ENCODE measurements at regions not wholly inside any gene's neighbourhood (a gene's known extent, or its start where the extent isn't known, plus 50 kb on each side); places are given as distances from the start of the nearest gene placed in this dataset.
"Not testable (repeated sequence)": the region's sequence is repeated elsewhere in the genome, so short reads cannot be mapped to it uniquely, and the experiment has no call there.

DNA sequence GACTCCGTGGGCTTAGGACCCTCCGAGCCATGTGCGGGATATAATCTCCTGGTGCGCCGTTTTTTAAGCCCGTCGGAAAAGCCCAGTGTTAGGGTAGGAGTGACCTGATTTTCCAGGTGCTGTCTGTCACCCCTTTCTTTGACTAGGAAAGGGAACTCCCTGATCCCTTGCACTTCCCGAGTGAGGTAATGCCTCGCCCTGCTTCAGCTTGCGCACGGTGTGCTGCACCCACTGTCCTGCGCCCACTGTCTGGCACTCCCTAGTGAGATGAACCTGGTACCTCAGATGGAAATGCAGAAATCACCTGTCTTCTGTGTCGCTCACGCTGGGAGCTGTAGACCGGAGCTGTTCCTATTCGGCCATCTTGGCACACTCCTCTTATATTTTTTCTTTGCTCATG lies 95.1 kb upstream of the FRMD4B start:
- not testable (repeated sequence) for H3K27ac ChIP-seq (ENCODE audit: low read depth, low read length); H3K4me3 ChIP-seq (ENCODE audit: low read depth in 1 of 2, low read length in 2 of 2); H3K27me3 ChIP-seq (ENCODE audit: control insufficient read depth in 1 of 2, insufficient read depth in 2 of 2, low read length in 2 of 2); H3K9ac ChIP-seq (ENCODE audit: low read depth in 1 of 2, low read length in 2 of 2); H3K4me1 ChIP-seq (ENCODE audit: control insufficient read depth in 1 of 2, insufficient read depth in 2 of 2, low read length in 2 of 2); H3K9me3 ChIP-seq (ENCODE audit: control insufficient read depth in 1 of 2, low read length in 2 of 2); H3K36me3 ChIP-seq (ENCODE audit: control insufficient read depth in 1 of 2, insufficient read depth in 2 of 2, low read length in 2 of 2)

DNA sequence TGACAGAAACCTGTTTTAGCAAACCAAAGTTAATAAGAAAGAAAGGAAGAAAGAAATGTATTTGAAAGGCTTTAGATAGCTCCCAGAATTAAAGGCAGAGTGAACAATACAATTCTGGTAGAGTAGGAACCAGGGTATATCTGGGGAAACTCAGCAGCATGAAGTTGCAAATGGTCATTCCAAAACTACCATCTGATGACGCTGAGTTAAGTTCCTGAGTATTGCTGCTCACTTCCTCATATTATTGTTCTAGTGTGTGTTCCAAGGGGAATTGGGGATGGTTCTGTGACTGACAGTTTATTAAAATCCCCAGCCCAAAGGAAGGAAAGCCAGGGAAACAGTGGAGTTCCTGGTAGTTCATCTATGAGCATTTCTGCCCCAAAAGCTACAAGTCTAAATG lies 88.3 kb upstream of the FRMD4B start:
- H3K9me3 ChIP-seq (ENCODE audit: control insufficient read depth in 1 of 2, low read length in 2 of 2), result peaks cover 0 to 4% of the 10 kb centered on the region in 2 donors
- no peak overlapping the region for H3K9ac ChIP-seq (ENCODE audit: low read depth in 1 of 2, low read length in 2 of 2)
- no peak overlapping the region for H3K27ac ChIP-seq (ENCODE audit: low read depth, low read length)
- no peak overlapping the region for H3K4me3 ChIP-seq (ENCODE audit: low read depth in 1 of 2, low read length in 2 of 2)
- no peaks in the 10 kb centered on the region for H3K27me3 ChIP-seq (ENCODE audit: control insufficient read depth in 1 of 2, insufficient read depth in 2 of 2, low read length in 2 of 2)
- no peaks in the 10 kb centered on the region for H3K36me3 ChIP-seq (ENCODE audit: control insufficient read depth in 1 of 2, insufficient read depth in 2 of 2, low read length in 2 of 2)
- H3K4me1 ChIP-seq (ENCODE audit: control insufficient read depth in 1 of 2, insufficient read depth in 2 of 2, low read length in 2 of 2), result no peaks in the 10 kb centered on the region

DNA sequence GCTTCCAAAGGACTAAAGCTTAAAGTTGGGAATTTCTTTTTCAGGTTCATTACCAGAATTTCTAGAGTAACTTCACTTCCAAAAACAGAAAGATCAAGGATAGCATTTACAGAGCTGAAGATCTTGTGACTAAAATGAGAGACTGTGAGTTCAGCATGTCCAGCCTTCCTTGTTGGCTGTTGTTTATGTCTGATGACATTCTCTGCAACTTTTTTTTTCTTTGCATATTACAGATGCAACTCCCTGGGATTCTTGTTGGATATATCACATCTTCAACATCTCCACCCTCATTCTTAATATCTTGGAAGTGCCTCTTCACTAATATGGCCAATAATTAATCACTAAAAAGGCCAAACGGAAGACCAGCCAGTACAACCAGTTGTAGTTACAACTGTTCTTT lies 86.2 kb upstream of the FRMD4B start:
- Histone ChIP-seq H3K4me3 (ENCODE audit: low read depth in 1 of 2, low read length in 2 of 2) (no peak overlapping the region), H3K4me1 (ENCODE audit: control insufficient read depth in 1 of 2, insufficient read depth in 2 of 2, low read length in 2 of 2) (no peaks in the 10 kb centered on the region), H3K9ac (ENCODE audit: low read depth in 1 of 2, low read length in 2 of 2) (no peak overlapping the region), H3K9me3 (ENCODE audit: control insufficient read depth in 1 of 2, low read length in 2 of 2) (peaks cover 0 to 4% of the 10 kb centered on the region in 2 donors), H3K27ac (ENCODE audit: low read depth, low read length) (no peak overlapping the region), H3K36me3 (ENCODE audit: control insufficient read depth in 1 of 2, insufficient read depth in 2 of 2, low read length in 2 of 2) (no peaks in the 10 kb centered on the region), H3K27me3 (ENCODE audit: control insufficient read depth in 1 of 2, insufficient read depth in 2 of 2, low read length in 2 of 2) (no peaks in the 10 kb centered on the region)

DNA sequence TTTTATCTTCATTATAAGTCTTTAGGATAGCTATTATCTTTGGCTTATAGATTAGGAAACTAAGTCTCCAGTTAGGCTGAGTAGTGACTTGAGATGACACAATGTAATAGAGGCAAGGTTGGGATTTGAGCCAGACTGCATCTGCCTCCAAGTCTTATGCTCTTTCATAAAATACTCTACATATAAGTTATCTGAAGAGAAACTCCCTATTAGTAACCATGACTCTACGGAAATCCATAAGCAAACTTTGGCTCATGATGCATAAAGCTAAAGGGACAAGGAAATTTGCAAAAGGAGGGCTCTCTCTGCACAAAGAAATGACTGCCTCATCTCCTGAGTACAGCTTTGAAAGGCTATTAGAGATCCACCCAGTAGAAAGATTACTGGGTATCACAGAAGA lies 77.6 kb upstream of the FRMD4B start:
- Histone ChIP-seq H3K9me3 (ENCODE audit: control insufficient read depth in 1 of 2, low read length in 2 of 2) (no peaks in the 10 kb centered on the region), H3K4me1 (ENCODE audit: control insufficient read depth in 1 of 2, insufficient read depth in 2 of 2, low read length in 2 of 2) (no peaks in the 10 kb centered on the region), H3K36me3 (ENCODE audit: control insufficient read depth in 1 of 2, insufficient read depth in 2 of 2, low read length in 2 of 2) (no peaks in the 10 kb centered on the region), H3K9ac (ENCODE audit: low read depth in 1 of 2, low read length in 2 of 2) (no peak overlapping the region), H3K4me3 (ENCODE audit: low read depth in 1 of 2, low read length in 2 of 2) (no peak overlapping the region), H3K27me3 (ENCODE audit: control insufficient read depth in 1 of 2, insufficient read depth in 2 of 2, low read length in 2 of 2) (no peaks in the 10 kb centered on the region), H3K27ac (ENCODE audit: low read depth, low read length) (no peak overlapping the region)

DNA sequence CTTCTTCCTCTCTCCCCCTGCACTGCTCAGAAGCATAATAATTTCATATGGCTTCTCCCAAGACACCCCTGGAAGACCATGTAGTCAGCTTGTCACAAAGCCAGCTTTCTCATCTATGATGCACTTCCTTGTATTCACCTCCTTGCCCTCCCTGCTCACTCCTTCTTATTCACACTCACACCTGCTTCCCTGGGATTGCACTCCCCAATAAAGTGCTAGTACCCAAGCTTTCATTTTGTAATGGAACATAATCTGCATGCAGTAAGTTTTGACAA lies 76.9 kb upstream of the FRMD4B start:
- H3K4me1 ChIP-seq (ENCODE audit: control insufficient read depth in 1 of 2, insufficient read depth in 2 of 2, low read length in 2 of 2), result no peaks in the 10 kb centered on the region
- no peaks in the 10 kb centered on the region for H3K36me3 ChIP-seq (ENCODE audit: control insufficient read depth in 1 of 2, insufficient read depth in 2 of 2, low read length in 2 of 2)
- no peak overlapping the region for H3K4me3 ChIP-seq (ENCODE audit: low read depth in 1 of 2, low read length in 2 of 2)
- H3K27ac ChIP-seq (ENCODE audit: low read depth, low read length), result no peak overlapping the region
- H3K9ac ChIP-seq (ENCODE audit: low read depth in 1 of 2, low read length in 2 of 2), result no peak overlapping the region
- H3K9me3 ChIP-seq (ENCODE audit: control insufficient read depth in 1 of 2, low read length in 2 of 2), result no peaks in the 10 kb centered on the region
- H3K27me3 ChIP-seq (ENCODE audit: control insufficient read depth in 1 of 2, insufficient read depth in 2 of 2, low read length in 2 of 2), result no peaks in the 10 kb centered on the region

GRCh38 chr3:69462022-69462825 lies 76.3 kb upstream of the FRMD4B start:
- H3K27ac ChIP-seq (ENCODE audit: low read depth, low read length), result no peak overlapping the region

DNA sequence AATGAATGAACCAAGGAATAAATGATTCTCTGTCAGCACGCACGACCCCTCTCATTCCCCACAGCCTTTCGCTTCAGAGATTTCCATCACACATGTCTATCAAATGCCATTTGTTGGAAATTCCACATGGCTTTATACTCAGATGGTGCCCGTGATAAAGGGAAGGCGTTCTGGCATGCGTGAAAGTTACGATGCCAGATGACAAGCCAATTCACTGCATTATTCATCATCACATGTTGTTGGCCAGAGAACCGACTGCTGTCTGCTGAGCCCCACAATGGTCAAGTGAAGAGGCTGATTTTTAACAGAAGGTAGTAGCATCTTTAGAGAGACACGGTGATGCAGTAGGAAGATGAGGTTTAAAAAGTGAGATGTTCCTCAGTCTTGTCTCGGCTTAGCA lies 74.1 kb upstream of the FRMD4B start:
- Histone ChIP-seq H3K27ac (ENCODE audit: low read depth, low read length) (no peak overlapping the region), H3K9ac (ENCODE audit: low read depth in 1 of 2, low read length in 2 of 2) (no peak overlapping the region), H3K9me3 (ENCODE audit: control insufficient read depth in 1 of 2, low read length in 2 of 2) (no peaks in the 10 kb centered on the region), H3K4me1 (ENCODE audit: control insufficient read depth in 1 of 2, insufficient read depth in 2 of 2, low read length in 2 of 2) (no peaks in the 10 kb centered on the region), H3K4me3 (ENCODE audit: low read depth in 1 of 2, low read length in 2 of 2) (no peak overlapping the region), H3K36me3 (ENCODE audit: control insufficient read depth in 1 of 2, insufficient read depth in 2 of 2, low read length in 2 of 2) (no peaks in the 10 kb centered on the region), H3K27me3 (ENCODE audit: control insufficient read depth in 1 of 2, insufficient read depth in 2 of 2, low read length in 2 of 2) (no peaks in the 10 kb centered on the region)

More at GRCh38 chr3:69462022-69462825, 76.3 kb upstream of the FRMD4B start:
- Histone ChIP-seq H3K9me3 (ENCODE audit: control insufficient read depth in 1 of 2, low read length in 2 of 2) (no peaks in the 10 kb centered on the region), H3K4me1 (ENCODE audit: control insufficient read depth in 1 of 2, insufficient read depth in 2 of 2, low read length in 2 of 2) (no peaks in the 10 kb centered on the region), H3K27me3 (ENCODE audit: control insufficient read depth in 1 of 2, insufficient read depth in 2 of 2, low read length in 2 of 2) (no peaks in the 10 kb centered on the region), H3K9ac (ENCODE audit: low read depth in 1 of 2, low read length in 2 of 2) (no peak overlapping the region), H3K4me3 (ENCODE audit: low read depth in 1 of 2, low read length in 2 of 2) (no peak overlapping the region), H3K36me3 (ENCODE audit: control insufficient read depth in 1 of 2, insufficient read depth in 2 of 2, low read length in 2 of 2) (no peaks in the 10 kb centered on the region)

- no peak overlapping the region for H3K4me3 ChIP-seq (ENCODE audit: low read depth in 1 of 2, low read length in 2 of 2)
- no peaks in the 10 kb centered on the region for H3K27me3 ChIP-seq (ENCODE audit: control insufficient read depth in 1 of 2, insufficient read depth in 2 of 2, low read length in 2 of 2)
- H3K4me1 ChIP-seq (ENCODE audit: control insufficient read depth in 1 of 2, insufficient read depth in 2 of 2, low read length in 2 of 2), result no peaks in the 10 kb centered on the region
- H3K9me3 ChIP-seq (ENCODE audit: control insufficient read depth in 1 of 2, low read length in 2 of 2), result no peaks in the 10 kb centered on the region
- no peak overlapping the region for H3K27ac ChIP-seq (ENCODE audit: low read depth, low read length)
- no peaks in the 10 kb centered on the region for H3K36me3 ChIP-seq (ENCODE audit: control insufficient read depth in 1 of 2, insufficient read depth in 2 of 2, low read length in 2 of 2)
- no peak overlapping the region for H3K9ac ChIP-seq (ENCODE audit: low read depth in 1 of 2, low read length in 2 of 2)
Measured at GRCh38 chr3:69458803-69459365, 73.0 kb upstream of the FRMD4B start.

DNA sequence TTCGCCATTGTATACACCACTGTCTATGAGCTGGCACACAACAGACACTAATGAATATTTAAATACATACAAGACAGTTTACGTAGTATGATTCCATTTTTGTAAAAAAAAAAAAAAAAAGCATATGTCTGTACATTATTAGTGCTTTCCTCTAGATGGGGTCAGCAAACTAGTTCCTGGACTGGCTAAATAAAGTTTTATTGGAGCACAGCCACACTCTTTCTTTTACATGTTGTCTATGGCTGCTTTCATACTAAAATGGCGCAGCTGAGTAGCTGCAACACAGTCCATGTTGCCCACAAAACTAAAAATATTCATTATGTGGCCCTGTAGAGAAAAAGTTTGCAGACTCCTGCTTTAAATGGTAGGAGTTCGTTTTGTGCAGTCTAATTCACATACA lies 70.7 kb upstream of the FRMD4B start:
- Histone ChIP-seq H3K4me3 (ENCODE audit: low read depth in 1 of 2, low read length in 2 of 2) (no peak overlapping the region), H3K27ac (ENCODE audit: low read depth, low read length) (no peak overlapping the region), H3K4me1 (ENCODE audit: control insufficient read depth in 1 of 2, insufficient read depth in 2 of 2, low read length in 2 of 2) (peaks cover 0 to 4% of the 10 kb centered on the region in 2 donors), H3K9ac (ENCODE audit: low read depth in 1 of 2, low read length in 2 of 2) (no peak overlapping the region), H3K36me3 (ENCODE audit: control insufficient read depth in 1 of 2, insufficient read depth in 2 of 2, low read length in 2 of 2) (no peaks in the 10 kb centered on the region), H3K27me3 (ENCODE audit: control insufficient read depth in 1 of 2, insufficient read depth in 2 of 2, low read length in 2 of 2) (no peaks in the 10 kb centered on the region), H3K9me3 (ENCODE audit: control insufficient read depth in 1 of 2, low read length in 2 of 2) (no peaks in the 10 kb centered on the region)

DNA sequence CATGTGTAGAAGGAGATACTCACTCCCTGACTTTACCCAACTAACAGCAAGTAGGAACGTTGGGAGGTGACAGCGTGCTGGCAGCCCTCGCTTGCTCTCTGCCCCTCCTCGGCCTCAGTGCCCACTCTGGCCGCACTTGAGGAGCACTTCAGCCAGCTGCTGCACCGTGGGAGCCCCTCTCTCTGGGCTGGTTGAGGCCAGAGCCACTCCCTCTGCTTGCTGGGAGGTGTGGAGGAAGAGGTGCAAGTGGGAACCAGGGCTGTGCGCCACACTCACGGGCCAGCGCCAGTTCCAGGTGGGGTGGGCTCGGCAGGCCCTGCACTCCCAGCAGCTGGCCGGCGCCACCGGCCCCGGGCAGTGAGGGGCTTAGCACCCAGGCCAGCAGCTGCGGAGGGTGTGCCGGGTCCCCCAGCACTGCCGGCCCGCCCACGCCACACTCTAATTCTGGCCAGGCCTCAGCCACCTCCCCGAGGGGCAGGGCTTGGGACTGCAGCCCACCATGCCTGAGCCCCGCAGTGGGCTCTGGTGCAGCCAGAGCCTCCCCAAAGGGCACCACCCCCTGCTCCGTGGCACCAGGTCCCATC lies 68.4 kb upstream of the FRMD4B start:
- peaks cover 0 to 4% of the 10 kb centered on the region in 2 donors for H3K4me1 ChIP-seq (ENCODE audit: control insufficient read depth in 1 of 2, insufficient read depth in 2 of 2, low read length in 2 of 2)
- H3K27me3 ChIP-seq (ENCODE audit: control insufficient read depth in 1 of 2, insufficient read depth in 2 of 2, low read length in 2 of 2), result no peaks in the 10 kb centered on the region
- H3K36me3 ChIP-seq (ENCODE audit: control insufficient read depth in 1 of 2, insufficient read depth in 2 of 2, low read length in 2 of 2), result no peaks in the 10 kb centered on the region
- no peaks in the 10 kb centered on the region for H3K9me3 ChIP-seq (ENCODE audit: control insufficient read depth in 1 of 2, low read length in 2 of 2)
- H3K4me3 ChIP-seq (ENCODE audit: low read depth in 1 of 2, low read length in 2 of 2), result no peak overlapping the region
- no peak overlapping the region for H3K9ac ChIP-seq (ENCODE audit: low read depth in 1 of 2, low read length in 2 of 2)
- H3K27ac ChIP-seq (ENCODE audit: low read depth, low read length), result no peak overlapping the region

Measured in duodenal mucosa (tissue), 2 donors.